ENCODE measurements at regions not wholly inside any gene's neighbourhood (a gene's known extent, or its start where the extent isn't known, plus 50 kb on each side); places are given as distances from the start of the nearest gene placed in this dataset.
"Not testable (repeated sequence)": the region's sequence is repeated elsewhere in the genome, so short reads cannot be mapped to it uniquely, and the experiment has no call there.

DNA sequence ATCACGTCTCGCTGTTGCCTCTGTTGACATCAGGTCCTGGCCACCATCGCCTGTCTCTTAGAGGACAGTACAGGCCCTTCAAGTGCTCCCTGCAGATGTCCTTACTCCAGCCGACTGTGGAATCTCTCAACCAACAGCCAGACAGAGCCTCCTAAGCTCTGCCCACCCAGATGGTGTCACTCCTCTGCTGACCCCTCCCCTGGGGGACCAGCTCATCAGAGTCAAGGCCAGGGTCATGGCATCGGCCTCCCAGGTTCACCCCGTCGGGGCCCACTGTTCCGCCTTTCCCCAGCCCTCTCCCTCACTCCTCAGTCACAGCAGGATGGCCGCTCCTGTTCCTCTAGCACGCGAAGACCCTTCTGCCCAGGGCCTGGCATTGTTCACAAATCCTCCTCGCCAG, 157.3 kb upstream of the TMEM132C start:
- no peak for DNase-seq

DNA sequence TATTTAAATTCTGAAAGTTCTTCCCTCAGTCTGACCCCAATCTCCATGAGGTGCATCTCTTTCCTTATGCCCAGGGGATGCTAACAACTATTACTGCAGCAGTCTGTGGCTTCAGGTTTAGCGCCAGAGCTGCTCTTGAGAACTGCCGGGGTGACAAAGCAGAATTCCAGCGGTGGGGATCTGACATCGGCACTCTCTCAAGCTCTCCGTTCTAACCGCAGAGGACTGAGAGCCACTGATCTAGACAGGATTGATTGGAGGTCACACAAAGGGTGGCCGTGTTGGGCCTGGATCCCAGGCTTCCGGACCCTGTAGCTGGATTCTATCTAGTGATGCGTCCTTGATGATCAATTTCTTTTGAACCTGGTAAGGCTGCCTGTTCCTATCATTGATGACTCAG, 155.6 kb upstream of the TMEM132C start:
- no peak for DNase-seq

DNA sequence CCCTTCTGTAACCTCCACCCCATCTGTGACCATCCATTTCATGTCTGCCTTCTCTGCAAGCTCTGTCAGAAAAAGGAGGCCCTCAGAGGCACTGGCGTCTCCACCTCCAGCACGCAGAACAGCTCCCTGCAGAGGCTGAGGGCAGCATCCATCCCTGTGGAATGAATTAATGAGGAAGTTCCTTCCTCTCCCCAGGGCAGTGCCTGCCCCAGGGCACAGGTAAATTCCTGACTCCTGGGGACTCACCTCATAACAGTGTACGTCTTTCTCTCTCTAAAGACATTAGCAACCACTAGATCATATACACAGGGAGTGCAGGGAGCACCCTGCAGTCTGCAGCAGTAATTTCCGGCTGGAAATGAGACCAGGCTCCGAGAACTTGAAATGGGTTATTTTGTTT, 155.0 kb upstream of the TMEM132C start:
- DNase-seq, result no peak

- DNase-seq, result not testable (repeated sequence)
These were observed 153.7 kb upstream of the TMEM132C start for GRCh38 chr12:128113250-128113649.

DNA sequence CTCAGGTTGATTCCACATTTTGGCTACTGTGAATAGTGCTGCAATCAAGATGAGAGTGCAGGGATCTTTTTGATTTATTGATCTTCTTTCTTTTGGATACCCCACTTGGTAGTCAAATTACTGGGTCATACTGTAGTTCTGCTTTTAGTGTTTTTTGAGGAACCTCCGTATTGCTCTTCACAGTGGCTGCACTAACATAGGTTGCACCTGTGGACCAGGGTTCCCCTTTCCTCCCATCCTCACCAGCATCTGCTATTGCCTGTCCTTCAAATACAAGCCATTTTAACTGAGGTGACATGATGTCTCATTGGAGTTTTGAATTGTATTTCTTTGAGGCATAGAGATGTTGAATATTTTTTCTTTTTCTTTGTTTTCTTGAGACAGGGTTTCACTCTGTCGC, 152.5 kb upstream of the TMEM132C start:
- no peak for DNase-seq

GRCh38 chr12:128116537-128116936, 150.4 kb upstream of the TMEM132C start:
- no peak for DNase-seq

- no peak for DNase-seq
These were observed 146.9 kb upstream of the TMEM132C start for GRCh38 chr12:128120035-128120434.

- no peak for DNase-seq
These were observed 145.5 kb upstream of the TMEM132C start for GRCh38 chr12:128121424-128121823.

- no peak for DNase-seq
These were observed 143.9 kb upstream of the TMEM132C start for GRCh38 chr12:128123096-128123495.

DNA sequence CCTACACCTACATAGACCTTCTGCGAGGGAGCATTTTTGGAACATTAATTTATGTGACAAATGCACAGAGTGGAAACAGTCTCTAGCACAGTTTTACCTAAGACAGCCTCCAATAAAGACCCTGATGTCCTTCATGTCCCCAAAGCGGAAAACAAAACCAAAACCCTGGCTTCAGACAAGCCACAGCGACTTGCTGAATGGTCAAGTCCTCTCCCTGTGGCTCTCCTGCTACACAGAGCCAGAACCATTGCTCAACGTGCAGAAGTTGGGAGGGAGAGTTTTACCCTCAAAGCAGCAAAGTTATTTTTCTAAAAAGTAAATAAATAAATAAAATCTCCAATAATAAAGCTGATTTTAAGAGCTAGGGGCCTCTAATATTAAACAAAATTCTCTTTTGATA, 135.0 kb upstream of the TMEM132C start:
- DNase-seq, result no peak

GRCh38 chr12:128133321-128134073, 133.5 kb upstream of the TMEM132C start:
- no peak for DNase-seq

GRCh38 chr12:128137140-128137539, 129.8 kb upstream of the TMEM132C start:
- no peak for DNase-seq

DNA sequence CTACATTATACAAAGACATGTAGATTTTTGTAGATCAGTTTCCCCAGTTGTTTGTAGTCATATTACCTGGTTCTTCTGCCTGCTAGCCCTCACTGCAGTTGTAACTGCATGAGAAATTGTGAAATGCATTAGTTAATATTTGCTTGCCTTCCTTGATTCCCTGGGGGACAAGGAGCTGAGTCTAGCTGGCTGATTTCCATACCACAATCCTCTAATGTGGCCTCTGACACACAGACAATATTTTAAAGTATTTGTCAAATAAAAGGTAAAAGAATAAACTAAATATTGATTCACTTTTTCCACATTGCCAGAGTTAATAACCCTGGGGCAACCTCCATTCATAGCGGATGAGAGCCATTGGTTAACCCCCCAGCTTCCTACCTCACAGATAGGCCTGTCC, 128.8 kb upstream of the TMEM132C start:
- DNase-seq, result no peak

DNA sequence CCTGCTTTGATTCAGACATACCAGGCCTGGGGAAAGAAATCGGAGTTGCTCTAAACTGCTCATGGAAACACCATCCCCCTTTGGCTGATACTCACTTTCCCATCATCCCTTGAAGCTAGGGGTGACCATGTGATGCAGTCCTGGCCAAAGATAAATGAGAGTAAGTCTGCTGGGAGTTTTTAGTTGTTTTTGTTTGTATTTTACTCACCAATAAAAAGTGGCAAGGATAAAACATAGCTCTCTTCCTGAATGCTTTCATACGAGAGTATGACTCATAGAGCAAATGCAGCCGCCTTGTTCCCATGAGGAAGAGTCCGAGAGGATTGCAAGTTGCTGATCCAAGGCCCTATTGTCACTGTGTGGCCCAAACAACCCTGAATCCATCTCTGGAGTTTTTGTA, 126.4 kb upstream of the TMEM132C start:
- no peak for DNase-seq

DNA sequence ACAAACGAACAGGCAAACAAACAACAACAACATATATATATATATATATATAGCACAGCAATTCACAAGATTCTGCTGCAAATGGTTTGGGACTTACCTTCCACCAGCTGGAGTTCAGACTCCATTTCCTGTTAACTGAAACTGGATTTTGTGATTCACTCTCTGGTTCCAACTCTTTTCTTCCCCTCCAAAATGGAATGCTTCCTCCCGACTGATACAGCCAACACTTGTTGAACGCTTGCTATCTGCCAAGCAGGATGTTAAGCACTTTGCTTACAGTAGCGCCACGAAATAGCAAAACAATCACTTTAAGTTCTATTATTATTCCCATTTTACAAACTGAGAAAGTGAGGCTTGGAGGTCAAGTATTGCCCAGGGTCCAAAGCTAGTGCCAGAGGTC, 116.0 kb upstream of the TMEM132C start:
- no peak for DNase-seq

DNA sequence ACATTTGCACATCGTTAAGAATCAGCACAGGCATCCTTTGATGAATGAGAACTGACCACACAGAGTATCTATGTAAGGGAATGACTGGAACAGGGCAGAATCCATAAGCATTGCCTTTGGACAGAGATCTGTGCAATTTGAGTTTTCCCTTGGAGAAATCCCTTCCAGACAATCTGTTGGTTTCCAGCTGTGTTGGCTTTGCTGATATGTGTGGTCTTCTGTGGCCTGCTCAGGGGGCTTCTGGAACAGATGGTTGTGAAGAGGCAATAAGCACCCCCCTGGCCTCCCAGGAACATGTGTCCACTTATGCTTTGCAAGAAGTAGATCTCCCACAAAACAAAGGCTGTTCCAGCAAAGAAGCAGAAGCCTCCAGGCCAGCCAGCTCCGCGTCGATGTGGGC, 111.4 kb upstream of the TMEM132C start:
- DNase-seq, result no peak

- DNase-seq, result no peak
These were observed 103.9 kb upstream of the TMEM132C start for GRCh38 chr12:128163086-128163485.

DNA sequence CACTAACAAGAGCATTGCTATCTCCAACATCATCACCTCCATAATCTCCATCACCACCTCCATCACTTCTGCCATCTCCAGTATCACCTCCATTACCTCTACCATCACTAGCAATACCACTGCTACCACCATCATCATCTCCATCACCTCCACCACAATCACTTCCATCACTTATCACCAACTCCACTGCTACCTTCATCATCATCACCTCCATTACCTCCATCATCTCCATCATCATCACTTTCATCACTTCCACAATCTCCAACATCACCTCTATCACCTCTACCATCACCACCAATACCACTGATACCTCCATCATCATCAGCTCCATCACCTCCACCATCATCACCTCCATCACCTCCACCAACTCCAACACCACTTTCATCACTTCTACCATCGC, 102.4 kb upstream of the TMEM132C start:
- no peak for DNase-seq

GRCh38 chr12:128165387-128165786, 101.6 kb upstream of the TMEM132C start:
- DNase-seq, result no peak

DNA sequence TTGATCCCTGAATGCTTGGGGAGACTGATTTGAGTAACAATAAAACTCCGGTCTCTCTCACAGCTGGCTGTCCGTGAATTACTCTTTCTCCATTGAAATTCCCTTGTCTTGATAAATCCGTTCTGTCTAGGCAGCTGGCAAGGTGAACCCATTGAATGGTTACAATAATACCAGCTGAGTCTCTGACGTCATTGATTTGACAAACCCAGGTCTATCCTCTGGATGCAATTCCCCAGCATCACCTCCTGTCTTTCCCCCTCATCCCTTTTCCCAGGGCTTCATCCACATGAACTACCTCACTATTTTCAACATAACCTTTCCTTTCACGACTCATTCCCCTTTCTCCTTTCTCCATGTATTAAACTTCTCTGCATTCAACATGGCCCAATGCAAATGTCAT, 98.7 kb upstream of the TMEM132C start:
- DNase-seq, result no peak

DNA sequence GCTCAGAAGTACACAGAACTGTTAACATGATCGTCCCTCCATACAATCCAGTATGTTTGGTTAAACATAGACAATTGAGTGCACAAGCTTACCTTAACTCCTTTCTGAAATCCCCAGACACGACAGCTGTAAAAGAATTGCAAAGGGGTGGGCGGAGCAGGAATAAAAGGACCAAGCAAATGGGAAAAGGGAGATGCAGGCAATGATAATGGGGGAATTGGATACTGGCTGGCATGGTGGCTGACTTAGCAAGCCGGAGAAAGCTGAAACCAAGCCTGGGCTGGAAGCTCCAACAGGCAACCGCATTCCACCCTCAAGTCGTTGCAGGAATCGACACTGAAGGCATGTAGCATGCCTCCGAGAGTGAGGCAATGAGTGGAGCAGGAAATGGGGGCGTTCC, 96.8 kb upstream of the TMEM132C start:
- DNase-seq, result no peak

GRCh38 chr12:128178565-128178964, 88.4 kb upstream of the TMEM132C start:
- no peak for DNase-seq

DNA sequence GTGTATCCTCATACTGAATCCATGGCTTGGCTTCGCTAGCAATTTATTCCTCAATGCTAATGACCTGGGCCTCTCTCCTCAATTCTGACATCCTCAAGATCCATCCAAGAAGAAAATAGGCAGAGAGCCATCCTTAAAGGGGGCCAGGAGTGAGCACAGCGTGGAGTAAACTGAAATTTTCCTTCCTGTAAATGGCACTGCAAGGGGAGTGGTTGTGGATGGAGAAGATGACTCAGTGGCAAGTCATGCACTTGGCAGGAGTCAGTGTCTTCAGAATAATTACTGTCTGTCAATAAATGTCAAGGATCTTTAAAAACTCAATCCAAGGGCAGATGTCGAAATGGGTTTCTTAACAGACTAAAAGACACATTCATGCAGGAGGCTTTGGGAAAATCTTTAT, 88.0 kb upstream of the TMEM132C start:
- DNase-seq, result no peak

DNA sequence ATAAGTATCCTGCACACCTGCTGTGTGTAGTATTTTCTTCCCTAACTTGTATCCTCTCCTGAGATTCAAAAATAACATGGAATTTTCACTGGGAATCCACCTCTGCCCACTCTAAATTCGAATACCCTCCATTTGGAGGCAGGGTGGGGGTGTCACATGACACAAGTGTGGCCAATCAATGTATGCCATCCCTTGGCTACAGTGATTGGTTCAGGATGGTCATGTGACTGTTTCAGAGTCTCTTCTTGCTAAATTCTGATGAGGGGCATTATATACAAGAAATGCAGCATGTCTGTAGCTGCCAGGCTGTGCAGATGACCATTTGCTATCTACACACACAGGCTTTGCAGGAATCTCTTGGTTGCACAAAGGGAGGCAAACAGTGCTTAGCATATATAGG, 86.8 kb upstream of the TMEM132C start:
- no peak for DNase-seq

- DNase-seq, result no peak
These were observed 76.9 kb upstream of the TMEM132C start for GRCh38 chr12:128190052-128190451.

GRCh38 chr12:128190614-128191013, 76.4 kb upstream of the TMEM132C start:
- DNase-seq, result no peak

All from GF-D8 (cell line).